Activated CD8-positive, alpha-beta memory T cell treated with anti-CD3 and anti-CD28 coated beads, Interleukin-2, amount 50 U/mL, for 24 hours (primary cell): ENCODE measurements at regions not wholly inside any gene's neighbourhood (a gene's known extent, or its start where the extent isn't known, plus 50 kb on each side); places are given as distances from the start of the nearest gene placed in this dataset.
"Not testable (repeated sequence)": the region's sequence is repeated elsewhere in the genome, so short reads cannot be mapped to it uniquely, and the experiment has no call there.

Experiments used
- DNase-seq: peaks from one replicate; pipeline ENCODE4 v3.0.0-alpha.2; 2020; ENCODE audit errors: extremely low read depth

GRCh38 chr9:39463696-39464095 lies 108.2 kb downstream of the SPATA31A1 start:
- not testable (repeated sequence) for DNase-seq

DNA sequence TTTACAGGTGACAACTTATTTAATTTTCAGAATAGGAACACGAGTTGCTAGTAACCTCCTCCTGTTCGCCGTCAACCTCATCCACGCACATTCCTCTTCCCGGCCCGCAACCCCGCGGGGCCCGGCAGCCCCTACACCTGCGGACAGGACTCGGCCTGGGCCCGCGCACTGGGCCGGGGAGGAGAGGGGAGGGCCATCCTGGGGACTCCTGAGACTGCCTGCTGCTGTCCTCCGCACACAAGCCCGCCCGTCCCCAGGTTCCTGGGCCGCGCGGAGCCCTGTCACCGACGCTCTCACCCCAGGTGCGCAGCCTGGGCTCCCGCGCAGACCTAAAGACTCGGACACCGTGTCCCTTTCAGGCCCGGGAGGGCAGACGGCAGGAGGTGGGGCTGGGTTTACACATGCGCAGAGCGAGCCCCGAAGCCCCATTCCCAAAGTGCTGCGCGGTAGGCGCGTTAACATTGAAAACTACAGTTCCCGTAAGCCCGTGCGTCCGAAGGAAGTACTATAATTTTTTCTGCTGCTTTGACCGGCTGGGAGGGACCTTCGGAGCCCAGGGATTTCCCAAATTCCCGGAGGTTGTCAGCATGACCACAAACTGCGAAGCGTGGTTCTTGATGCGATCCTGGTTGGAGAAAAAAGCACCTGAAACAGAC lies 108.8 kb downstream of the SPATA31A1 start:
- peak; percentile 24 for DNase-seq

DNA sequence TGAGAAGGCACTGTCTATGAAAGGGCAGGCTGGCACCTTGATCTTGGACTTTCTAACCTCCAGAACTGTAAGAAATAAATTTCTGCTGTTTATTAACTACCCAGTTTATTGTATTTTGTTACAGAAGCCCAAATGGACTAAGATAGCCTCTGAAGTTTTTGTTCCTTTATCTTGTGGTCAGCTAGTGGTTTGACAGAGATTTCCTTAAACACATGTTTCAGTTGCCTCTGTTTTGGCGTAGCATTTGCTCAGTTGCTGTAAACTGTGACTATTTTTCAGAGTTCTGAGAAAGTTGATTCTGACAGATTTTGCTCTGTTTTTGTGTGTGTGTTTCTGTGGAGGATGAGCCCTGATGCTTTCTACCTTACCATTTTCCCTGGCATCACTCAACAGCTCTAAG lies 119.0 kb downstream of the SPATA31A1 start:
- DNase-seq = not testable (repeated sequence)

GRCh38 chr9:39483073-39483472 lies 127.6 kb downstream of the SPATA31A1 start:
- DNase-seq = not testable (repeated sequence)

DNA sequence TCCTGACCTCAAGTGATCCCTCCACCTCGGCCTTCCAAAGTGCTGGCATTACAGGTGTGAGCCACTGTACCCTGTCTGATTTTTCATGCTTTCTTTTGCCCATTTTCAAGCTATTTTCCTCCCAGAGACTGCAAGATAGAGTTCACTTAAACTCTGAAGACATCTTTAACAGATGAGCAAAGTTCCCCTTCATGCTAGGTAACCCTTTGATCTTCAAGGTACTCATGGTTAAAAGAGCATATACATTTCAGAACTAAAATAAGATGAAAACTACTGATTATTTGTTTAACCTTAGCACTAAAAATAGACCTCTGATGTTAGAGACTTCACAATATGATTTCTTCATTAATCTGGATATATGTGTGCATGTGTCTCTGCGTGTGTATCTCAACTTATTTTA lies 128.4 kb downstream of the SPATA31A1 start:
- not testable (repeated sequence) for DNase-seq

- DNase-seq = not testable (repeated sequence)
These were observed 128.8 kb downstream of the SPATA31A1 start for GRCh38 chr9:39484292-39484691.

DNA sequence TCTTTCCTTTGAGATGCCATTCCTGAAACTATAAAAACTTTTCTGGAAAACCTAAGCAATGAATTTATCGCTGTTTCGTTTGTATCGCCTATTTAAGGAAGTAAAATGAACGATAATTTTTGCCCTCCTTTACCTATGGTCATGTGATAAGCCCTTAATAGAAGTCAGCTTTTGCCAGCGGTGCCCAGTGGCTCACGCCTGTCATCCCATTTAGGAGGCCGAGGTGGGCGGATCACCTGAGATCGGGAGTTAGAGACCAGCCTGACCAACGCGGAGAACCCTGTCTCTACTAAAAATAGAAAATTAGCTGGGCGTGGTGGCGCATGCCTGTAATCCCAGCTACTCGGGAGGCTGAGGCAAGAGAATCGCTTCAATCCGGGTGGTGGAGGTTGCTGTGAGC lies 132.0 kb downstream of the SPATA31A1 start:
- not testable (repeated sequence) for DNase-seq

DNA sequence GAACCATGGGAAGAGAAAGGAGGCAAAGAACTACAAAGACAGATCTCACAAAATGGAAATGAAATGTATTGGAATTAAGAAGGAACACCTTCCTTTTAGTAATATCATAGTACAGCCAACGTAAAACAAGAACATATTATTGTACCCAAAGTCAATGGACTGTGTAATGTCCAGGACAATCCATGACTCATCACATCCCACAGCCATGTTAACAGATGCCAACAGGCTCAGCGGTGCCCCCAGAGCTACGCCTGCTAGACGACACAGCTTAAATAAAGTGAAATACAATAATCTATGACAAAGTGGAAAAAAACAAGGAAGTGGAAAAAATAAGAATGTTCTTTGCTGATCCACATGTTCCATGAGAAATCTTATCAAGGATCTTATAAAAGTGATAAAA lies 140.8 kb downstream of the SPATA31A1 start:
- not testable (repeated sequence) for DNase-seq

GRCh38 chr9:39503178-39503577 lies 147.7 kb downstream of the SPATA31A1 start:
- DNase-seq = not testable (repeated sequence)

DNA sequence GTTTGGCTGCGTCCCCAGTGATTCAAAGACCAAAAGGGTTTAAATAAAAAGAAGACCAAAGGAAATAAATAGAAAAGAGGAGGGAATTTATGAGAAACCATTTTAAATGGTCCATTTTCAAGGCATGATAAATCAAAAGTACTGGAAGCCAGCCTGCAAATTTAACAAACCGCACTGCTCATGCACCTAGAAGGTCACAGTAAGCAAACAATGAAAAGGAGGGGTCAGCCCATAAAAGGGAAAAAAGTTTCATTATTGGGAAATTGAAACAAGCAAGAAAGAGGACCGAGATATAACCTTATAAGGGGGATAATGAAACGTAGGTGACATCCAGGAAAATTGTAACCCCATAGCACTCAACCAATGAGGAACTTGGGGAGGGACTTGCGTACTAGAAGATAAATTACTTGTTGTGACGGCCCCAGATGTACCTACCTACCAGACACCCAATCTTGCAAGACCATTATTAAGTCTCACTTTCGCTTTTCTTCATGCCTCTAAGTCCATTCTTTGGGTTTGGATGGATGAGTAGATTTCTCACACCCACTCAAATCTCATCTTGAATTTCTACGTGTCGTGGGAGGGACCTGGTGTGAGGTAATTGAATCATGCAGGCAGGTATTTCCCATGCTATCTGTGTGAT lies 172.0 kb downstream of the SPATA31A1 start:
- DNase-seq = not testable (repeated sequence)

- DNase-seq = not testable (repeated sequence)
These were observed 177.1 kb downstream of the SPATA31A1 start for GRCh38 chr9:39532597-39532996.

DNA sequence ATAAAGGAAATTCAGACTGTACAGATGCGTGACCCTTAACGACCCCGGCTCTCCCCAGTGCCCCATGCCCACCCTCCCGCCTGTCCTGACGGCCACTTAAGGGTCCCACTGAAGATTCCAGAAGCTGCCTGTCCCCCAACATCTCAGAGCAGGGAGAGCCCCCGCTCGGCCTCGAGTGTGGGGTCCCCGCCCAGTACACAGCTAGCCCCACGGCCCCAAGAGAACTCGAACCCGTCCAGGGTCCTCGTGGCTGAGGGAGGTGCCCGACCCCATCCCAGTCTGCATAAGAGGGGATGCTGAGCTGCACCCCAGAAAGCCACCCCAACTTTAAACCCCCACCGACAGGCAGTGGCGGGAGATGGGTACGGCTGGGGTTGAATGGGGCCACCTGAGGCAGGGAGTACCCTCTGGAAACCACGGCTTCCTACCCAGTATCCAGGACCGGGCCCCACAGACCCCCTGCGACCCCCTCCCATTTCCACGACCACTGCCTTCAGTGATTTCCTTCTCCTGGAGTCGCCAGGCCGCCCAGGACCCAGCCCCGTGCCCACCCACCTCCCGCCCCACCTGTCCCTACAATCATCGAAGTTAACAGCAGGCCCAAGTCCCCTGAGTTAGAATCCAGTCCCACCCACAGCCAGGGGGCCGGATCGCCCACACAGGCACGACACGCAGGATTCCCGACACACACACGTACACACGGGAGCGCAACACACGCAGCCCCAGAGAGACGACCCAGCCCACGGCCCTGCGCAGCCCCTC lies 177.7 kb downstream of the SPATA31A1 start:
- DNase-seq = not testable (repeated sequence)

GRCh38 chr9:39533763-39534548 lies 178.5 kb downstream of the SPATA31A1 start:
- not testable (repeated sequence) for DNase-seq

DNA sequence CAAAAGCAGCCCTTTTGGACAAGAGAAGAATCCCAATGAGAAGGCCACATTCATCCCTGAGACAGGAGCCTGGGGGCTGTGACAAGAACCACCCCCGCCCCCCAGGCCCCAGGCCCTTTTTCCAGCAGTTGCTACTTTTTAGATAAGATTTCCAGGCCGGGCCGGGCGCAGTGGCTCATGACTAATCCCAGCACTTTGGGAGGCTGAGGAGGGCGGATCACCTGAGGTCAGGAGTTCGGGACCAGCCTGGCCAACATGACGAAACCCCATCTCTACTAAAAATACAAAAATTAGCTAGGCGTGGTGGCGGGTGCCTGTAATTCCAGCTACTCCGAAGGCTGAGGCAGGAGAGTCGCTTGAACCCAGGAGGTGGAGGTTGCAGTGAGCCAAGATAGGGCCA lies 179.4 kb downstream of the SPATA31A1 start:
- not testable (repeated sequence) for DNase-seq

DNA sequence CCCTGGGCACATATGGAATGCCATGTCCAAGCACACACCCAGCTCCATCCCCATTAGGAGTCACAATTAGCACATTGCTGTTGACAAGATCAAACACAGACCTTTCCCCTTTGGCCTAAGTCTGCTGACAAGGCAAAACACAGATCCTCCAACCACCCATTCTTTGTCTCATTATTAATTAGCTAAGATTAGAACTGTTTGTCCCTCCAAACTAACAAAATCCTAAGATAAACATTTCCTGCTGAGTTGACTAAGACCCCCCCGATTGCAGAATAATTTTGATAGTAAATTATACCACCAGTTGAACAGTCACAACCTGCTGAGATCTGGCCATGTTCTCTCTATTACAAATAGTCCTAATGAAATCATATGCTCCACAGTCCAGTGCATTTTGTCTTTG lies 186.7 kb downstream of the SPATA31A1 start:
- not testable (repeated sequence) for DNase-seq

- DNase-seq = not testable (repeated sequence)
These were observed 189.6 kb downstream of the SPATA31A1 start for GRCh38 chr9:39545079-39545478.

- DNase-seq = not testable (repeated sequence)
These were observed 195.1 kb downstream of the SPATA31A1 start for GRCh38 chr9:39550573-39550972.

DNA sequence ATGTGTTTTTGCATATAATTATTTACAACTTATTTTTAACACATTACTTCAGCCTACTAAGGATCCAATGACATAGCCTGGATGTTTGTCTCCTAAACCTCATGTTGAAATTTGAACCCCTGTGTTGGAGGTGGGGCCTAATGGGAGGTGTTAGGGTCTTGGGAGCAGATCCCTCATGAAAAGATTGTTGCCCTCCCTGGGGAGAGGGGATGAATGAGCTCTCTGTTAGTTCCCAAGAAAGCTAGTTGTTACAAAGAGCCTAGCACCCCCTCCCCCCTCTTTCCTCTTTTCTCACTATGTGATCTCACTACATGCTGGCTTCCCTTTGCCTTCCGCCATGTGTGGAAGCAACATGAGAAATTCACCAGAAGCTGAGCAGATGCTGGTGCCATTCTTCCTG lies 196.1 kb downstream of the SPATA31A1 start:
- not testable (repeated sequence) for DNase-seq

DNA sequence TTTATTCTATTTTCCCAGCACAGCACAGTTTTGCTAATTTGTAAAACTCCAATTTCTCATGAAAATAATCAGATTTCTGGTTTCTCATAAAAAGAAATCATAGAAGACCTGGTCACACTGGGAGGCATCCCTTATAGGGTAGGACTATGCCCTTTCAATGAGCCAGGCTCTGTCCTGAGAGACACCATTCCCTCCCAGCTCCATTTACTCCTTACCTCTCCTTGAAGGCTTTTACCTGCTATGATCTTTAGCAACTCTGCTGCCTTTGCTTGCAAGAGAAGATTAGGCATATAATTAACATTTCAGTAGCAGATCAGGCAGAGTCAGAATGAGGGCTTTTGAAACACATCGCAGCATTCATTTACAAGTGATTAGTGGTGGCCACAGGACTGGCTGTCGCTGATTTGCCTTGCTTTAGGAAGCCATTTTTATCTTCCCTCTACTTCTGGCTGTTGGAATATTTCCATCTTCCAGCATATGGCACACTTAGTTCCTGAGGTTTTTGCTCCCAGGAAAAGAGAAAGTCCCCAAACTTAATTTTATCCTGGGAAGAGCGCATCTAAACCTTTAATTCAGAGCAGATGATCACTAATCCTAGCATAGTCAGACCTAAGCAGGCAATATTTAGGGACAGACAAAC lies 196.9 kb downstream of the SPATA31A1 start:
- DNase-seq = not testable (repeated sequence)

DNA sequence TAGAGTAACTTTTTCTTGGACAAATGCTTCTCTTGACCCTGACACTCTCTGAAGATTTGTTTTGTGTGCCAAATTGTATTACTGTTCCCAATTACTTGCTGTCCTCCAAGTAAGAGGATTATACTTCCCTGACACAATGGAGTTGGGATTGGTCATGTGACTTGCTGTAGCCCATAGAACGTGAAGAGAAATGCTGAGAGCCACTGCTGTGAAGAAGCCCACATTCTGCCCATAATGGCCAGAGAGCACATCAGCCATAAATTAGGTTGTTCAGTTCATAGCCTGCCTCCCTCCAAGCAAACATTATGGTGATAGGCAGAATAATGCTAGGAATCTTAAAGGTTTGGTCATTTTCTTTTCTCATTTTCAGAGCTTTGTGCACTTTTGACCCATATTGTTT lies 198.9 kb downstream of the SPATA31A1 start:
- not testable (repeated sequence) for DNase-seq

DNA sequence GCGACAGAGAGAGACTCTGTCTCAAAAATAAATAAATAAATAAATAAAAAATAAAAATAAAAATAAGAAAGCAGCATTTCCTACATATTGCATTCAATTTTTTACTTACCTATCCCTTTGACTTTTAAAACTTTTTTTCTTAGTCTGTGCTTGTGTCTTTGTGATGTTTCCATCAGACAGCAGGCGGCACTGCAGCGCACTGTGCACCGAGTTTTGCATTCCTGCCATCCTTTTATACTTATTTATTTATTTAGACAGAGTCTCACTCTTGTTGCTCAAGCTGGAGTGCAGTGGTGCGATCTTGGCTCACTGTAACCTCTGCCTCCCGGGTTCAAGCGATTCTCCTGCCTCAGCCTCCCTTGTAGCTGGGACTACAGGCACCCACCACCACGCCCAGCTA lies 203.9 kb downstream of the SPATA31A1 start:
- not testable (repeated sequence) for DNase-seq
